ENCODE measurements at regions not wholly inside any gene's neighbourhood (a gene's known extent, or its start where the extent isn't known, plus 50 kb on each side); places are given as distances from the start of the nearest gene placed in this dataset.

DNA sequence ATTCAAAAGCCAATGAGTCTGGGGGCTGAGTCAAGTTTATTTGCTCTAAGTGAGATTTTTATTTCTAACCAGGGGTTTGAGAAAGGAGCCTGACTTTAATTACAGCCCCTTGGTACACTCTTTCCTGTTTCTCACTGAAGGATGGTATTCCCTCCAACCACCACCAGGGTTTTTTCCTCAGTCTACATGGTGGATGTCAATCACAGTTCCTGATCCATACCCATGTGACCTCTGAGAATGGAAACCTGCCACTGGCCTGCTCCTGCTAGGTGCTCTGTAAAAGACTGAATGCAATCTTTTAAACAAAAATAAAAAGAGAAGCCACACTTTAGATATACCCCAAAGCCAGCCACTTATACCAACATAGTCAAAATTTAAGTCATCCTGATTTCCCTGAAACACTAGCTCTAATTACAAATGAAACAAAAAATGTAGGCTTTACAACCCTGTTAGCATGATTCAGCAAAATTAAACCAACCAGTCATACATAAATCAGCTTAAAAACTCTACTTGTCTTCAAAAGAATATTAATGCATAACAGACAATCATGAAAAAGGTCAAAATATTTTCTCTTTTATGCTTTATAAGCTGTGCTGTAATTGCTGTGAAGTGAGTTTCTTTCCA is 112.1 kb upstream of the NWD2 start:
- TF ChIP-seq, protein P1, sequence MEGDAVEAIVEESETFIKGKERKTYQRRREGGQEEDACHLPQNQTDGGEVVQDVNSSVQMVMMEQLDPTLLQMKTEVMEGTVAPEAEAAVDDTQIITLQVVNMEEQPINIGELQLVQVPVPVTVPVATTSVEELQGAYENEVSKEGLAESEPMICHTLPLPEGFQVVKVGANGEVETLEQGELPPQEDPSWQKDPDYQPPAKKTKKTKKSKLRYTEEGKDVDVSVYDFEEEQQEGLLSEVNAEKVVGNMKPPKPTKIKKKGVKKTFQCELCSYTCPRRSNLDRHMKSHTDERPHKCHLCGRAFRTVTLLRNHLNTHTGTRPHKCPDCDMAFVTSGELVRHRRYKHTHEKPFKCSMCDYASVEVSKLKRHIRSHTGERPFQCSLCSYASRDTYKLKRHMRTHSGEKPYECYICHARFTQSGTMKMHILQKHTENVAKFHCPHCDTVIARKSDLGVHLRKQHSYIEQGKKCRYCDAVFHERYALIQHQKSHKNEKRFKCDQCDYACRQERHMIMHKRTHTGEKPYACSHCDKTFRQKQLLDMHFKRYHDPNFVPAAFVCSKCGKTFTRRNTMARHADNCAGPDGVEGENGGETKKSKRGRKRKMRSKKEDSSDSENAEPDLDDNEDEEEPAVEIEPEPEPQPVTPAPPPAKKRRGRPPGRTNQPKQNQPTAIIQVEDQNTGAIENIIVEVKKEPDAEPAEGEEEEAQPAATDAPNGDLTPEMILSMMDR (conservative IDR thresholded peaks at IDR 0.05), result 0 out of 2 replicates have a peak, but pooled peaks have one; percentile 19
- TF ChIP-seq EZH2 (IDR thresholded peaks at IDR 0.05; ENCODE audit: low read depth), result no peak

Measured in PC-9 (cell line).